NCI-H1694 (cell line): ENCODE measurements at regions not wholly inside any gene's neighbourhood (a gene's known extent, or its start where the extent isn't known, plus 50 kb on each side); places are given as distances from the start of the nearest gene placed in this dataset.

Experiments used
- DNase-seq: peaks from one replicate; lab custom pipeline; 2025; lab: John Stamatoyannopoulos, UW

DNA sequence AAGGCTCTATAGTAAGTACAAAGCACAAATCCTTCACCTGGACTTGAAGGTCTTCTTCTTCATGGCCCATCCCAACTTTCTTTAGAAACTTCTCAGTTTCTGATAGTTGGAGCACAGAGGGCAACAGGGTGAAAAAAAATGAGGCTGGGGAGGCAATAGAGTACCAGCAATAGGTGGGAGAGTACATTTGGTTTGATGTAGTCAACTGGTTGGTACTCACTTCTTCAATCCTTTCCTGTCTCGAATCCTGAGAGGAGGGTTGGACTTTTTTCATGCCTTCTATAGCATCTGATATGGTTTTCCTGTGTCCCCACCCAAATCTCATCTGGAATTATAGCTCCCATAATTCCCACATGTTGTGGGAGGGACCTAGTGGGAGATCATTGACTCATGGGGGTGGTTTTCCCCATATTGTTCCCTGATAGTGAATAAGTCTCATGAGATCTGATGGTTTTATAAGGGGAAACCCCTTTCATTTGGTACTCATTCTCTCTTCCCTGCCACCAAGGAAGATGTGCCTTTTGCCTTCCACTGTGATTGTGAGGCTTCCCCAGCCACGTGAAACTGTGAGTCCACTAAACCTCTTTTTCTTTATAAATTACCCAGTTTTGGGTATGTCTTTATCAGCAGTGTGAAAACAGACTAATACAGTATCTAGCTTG lies 75.9 kb upstream of the LCLAT1 start:
- no peak for DNase-seq

DNA sequence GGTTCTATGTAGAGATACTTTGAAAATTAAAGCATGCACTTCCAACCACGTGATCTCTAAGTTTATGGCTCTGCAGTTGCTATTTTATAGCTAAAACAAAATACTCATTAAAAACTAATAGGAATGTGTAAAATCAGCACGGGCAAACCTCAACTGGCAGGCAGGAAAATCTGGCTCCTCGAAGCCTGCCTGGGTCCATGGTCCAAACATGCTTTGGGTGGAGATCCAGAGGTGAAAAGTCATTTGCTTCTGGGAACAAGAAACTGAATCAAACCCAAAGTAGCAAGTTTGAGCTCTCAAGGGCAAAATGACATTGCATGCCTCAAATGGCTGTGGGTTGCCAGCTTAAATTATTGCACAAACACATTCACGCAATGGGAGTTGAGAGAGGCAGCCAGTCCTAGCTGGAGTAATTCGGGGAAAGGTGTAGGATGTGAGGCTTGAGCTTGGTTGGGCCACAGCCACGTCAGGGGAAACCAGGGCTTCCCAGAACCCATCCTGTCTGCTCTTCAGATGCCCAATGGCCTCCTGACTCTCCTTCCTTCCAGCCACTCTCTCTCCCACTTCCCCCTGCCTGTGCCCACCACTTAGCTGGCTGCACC lies 75.2 kb upstream of the LCLAT1 start:
- DNase-seq: no peak

DNA sequence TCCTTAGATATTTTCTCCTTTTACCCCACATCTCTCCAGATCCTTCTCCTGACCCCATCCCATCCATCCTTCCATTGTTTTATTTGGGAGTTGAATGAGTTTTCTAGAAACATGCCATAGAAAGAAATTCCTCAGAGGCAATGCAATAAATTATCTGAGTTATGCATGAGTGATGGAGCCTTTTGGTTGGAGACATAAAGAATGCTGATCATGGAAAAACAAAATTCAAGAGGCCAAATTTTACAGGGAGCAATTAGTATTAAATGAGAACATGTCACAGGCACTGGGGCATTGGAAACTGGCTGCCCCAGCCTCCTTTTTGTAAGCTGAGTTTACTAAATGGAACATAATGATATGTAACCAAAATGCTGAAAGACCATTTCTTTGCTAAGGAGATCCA lies 74.2 kb upstream of the LCLAT1 start:
- no peak for DNase-seq

GRCh38 chr2:30373881-30374302 lies 73.2 kb upstream of the LCLAT1 start:
- DNase-seq: no peak

GRCh38 chr2:30374380-30374779 lies 72.7 kb upstream of the LCLAT1 start:
- DNase-seq: no peak

DNA sequence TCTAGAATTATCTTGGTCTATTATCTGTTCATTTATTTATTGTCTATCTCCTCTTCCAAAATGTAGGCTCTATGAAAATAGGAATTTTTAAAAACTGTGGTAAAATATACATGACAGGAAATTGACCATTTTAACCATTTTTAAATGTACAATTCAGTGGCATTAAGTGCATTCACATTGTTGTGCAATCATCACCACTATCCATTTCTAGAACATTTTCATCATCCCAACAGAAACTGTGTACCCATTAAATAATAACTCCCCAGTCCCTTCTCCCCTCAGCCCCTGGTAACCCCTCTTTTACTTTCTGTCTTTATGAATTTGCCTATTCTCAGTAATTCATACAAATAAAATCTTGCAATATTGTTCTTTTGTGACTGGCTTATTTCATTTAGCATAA lies 71.1 kb upstream of the LCLAT1 start:
- DNase-seq: no peak

GRCh38 chr2:30379481-30379880 lies 67.6 kb upstream of the LCLAT1 start:
- DNase-seq: no peak

- no peak for DNase-seq
Measured at GRCh38 chr2:30380824-30381223, 66.2 kb upstream of the LCLAT1 start.

DNA sequence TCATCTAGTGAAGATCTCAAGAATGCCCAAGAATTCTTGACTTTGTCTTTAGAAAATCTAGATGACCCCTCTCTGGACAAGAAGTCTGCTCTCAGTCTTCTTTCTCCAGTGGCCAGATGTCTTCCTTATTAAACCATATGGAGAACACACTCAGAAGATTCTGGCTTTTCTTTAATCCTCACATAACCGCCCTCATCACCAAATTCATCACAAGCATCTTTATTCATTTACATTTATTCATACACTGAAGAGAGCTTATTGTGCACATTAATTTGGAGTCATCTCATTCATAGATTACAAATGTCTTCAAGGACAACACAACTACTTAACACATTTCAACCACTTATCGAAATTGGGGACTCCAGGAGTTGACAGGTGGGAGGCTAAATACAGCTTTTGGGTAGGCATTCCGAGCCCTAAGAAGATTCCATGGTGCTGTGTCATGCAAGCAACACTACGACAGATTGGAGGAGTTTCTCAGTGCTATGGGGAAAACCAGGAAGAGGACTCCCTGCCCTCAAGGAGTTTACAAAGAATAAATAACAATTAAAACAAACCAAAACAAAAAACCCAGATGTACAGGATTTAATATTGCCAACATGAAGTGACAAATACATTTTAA lies 64.8 kb upstream of the LCLAT1 start:
- no peak for DNase-seq

GRCh38 chr2:30382995-30383394 lies 64.1 kb upstream of the LCLAT1 start:
- peak; percentile 42 for DNase-seq

GRCh38 chr2:30385327-30385726 lies 61.7 kb upstream of the LCLAT1 start:
- no peak for DNase-seq

DNA sequence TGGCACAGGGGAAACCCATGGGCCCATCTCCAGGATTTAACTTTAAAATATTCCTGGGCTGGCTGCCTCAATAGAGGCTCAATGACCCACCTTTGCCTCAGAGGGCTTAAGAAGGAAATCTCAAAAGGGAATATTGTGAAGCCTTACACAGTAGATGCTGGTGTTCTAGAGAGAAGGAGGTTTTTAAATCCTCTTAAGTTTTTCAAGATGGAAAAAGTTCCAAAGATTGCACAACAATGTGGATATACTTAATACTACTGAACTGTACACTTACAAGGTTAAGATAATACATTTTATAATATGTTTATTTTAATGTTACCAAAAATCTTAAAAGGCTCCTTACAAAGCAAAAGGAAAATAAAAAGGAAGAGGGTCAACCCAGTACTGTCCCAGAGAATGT lies 54.9 kb upstream of the LCLAT1 start:
- no peak for DNase-seq

DNA sequence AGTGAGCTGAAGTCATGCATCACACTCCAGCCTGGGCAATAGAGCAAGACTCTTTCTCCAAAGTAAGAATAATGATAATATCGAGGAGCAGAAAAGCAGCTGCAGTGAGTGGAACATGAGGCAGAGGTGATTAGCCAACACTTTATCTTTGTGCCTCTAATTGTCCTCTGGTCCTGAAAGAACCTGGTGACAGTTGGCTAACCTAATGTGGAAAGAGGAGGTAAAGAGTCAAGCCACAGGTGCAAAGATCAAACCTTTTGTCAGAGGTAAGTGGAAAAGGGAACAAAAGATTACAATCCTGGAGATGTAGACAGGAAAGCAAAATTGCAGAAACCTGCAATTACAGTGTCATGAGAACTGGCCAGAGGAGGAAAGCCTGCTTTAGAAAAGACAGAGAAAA lies 53.5 kb upstream of the LCLAT1 start:
- DNase-seq: no peak

GRCh38 chr2:30394096-30394495 lies 53.0 kb upstream of the LCLAT1 start:
- no peak for DNase-seq

- DNase-seq: no peak
Measured at GRCh38 chr2:30396436-30397232, 50.4 kb upstream of the LCLAT1 start.
